Small intestine (tissue), 7 donors: ENCODE measurements at regions not wholly inside any gene's neighbourhood (a gene's known extent, or its start where the extent isn't known, plus 50 kb on each side); places are given as distances from the start of the nearest gene placed in this dataset.
A peak's percentile ranks its signal among the peaks of the same experiment; 100 is the strongest.
"Not testable (repeated sequence)": the region's sequence is repeated elsewhere in the genome, so short reads cannot be mapped to it uniquely, and the experiment has no call there.

Experiments
- DNase-seq, 2 donors: peaks; one replicate each; pipeline versions ENCODE4 v3.0.0 to v3.0.0-alpha.2; 2013
- FAIRE-seq: peaks from 2 replicates; lab custom pipeline; 2012; peaks lifted over from hg19 to GRCh38; lab: Jason Lieb, UNC
- H3K27ac ChIP-seq, 3 donors: one replicate each; pipeline ENCODE4 v1.5.1; 2013; ENCODE audit warnings: low read length in 2 of 3, mild to moderate bottlenecking in 2 of 3, control low read depth in 1 of 3, inconsistent platforms in 1 of 3, low read depth in 1 of 3, moderate library complexity in 1 of 3
- H3K27me3 ChIP-seq, 3 donors: one replicate each; pipeline ENCODE4 v1.6.1; 2013; ENCODE audit warnings: low read length in 3 of 3, inconsistent platforms in 1 of 3; ENCODE audit not compliant: control insufficient read depth in 3 of 3, insufficient read depth in 3 of 3
- H3K36me3 ChIP-seq, 3 donors: one replicate each; pipeline ENCODE4 v1.6.1; 2013; ENCODE audit warnings: low read length in 3 of 3, inconsistent platforms in 1 of 3, low read depth in 1 of 3, mild to moderate bottlenecking in 1 of 3, moderate library complexity in 1 of 3; ENCODE audit not compliant: control insufficient read depth in 3 of 3, insufficient read depth in 2 of 3
- H3K4me1 ChIP-seq, 3 donors: one replicate each; pipeline ENCODE4 v1.6.1; 2013; ENCODE audit warnings: low read length in 2 of 3, inconsistent platforms in 1 of 3, low read depth in 1 of 3, mild to moderate bottlenecking in 1 of 3, moderate library complexity in 1 of 3; ENCODE audit not compliant: control insufficient read depth in 3 of 3, insufficient read depth in 2 of 3
- H3K4me3 ChIP-seq, 3 donors: one replicate each; pipeline ENCODE4 v1.5.1; 2013; ENCODE audit warnings: low read length in 3 of 3, control low read depth in 1 of 3, inconsistent platforms in 1 of 3, low read depth in 1 of 3, mild to moderate bottlenecking in 1 of 3, moderate library complexity in 1 of 3
- H3K9me3 ChIP-seq, 2 donors: one replicate each; pipeline ENCODE4 v1.6.1; 2013; ENCODE audit warnings: low read depth in 1 of 2, low read length in 1 of 2; ENCODE audit not compliant: control insufficient read depth in 2 of 2, insufficient read depth in 1 of 2
- WGBS, 3 donors: extraction: QIAGEN DNeasy Blood & Tissue Kit; methylation state at CpG; one replicate each; pipeline ENCODE4 v1.1.7; 2013; 5-methylcytosine and 5-hydroxymethylcytosine counted together
- donor health status: healthy with polysubstance abuse.
- donor health status: control.
- donor health status: control.
- donor health status: Bipolar disorder and iron deficiency.
- donor health status: healthy.

DNA sequence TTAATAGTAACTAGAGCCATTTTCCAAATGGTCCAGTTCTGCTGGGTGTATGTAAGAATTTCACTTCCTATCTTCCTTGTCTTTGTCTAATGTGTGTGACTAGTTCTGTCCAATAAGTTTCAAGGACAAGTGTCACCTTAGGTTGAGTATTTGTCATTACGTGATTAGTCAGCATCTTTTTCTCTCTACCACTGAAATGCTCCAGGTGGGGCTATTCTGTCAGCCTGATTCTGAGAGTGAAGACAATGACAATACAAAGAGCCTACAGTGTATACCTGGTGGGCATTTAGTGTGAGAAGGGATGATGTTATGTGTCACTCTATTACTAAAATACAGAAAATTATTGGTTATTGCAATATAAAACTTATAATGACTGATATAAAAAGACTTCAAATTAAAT is 876.3 kb downstream of the C4orf33 start:
- 78 to 87% (median 86%) methylated on average over 1 of the region's 1 CpG for WGBS, 3 donors
- H3K36me3 ChIP-seq = no peaks in the 10 kb centered on the region
- FAIRE-seq = no peak

DNA sequence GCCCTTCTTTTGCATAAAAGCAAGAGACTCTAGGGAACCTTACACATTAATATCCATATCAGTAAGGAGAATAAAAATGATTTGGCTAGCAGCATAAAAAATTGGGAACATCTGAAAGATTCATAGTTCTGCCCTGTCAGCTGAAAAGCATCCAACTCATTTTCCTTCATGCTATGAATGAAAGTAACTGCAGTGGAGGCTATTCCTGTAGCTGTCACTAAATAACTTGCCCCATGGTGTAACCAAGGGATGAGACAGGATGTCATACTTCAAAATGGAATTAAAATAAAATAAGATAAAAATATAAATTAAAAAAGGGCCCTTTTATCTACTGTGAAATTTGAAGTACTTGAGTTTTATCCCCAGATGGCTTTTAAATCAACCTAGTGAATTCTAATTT is 878.8 kb downstream of the C4orf33 start:
- H3K4me3 ChIP-seq = no peak overlapping the region
- H3K4me1 ChIP-seq = no peaks in the 10 kb centered on the region
- no peak for DNase-seq
- H3K27ac ChIP-seq = no peak overlapping the region
- no peaks in the 10 kb centered on the region for H3K27me3 ChIP-seq
- no peak for FAIRE-seq
- no peaks in the 10 kb centered on the region for H3K36me3 ChIP-seq
- peaks cover 0 to 3% of the 10 kb centered on the region in 2 donors for H3K9me3 ChIP-seq

More for the DNA sequence above, 876.3 kb downstream of the C4orf33 start:
- Histone ChIP-seq H3K27me3 (no peaks in the 10 kb centered on the region), H3K9me3 (peaks cover 0 to 6% of the 10 kb centered on the region in 2 donors), H3K4me3 (no peak overlapping the region), H3K4me1 (no peaks in the 10 kb centered on the region), H3K27ac (no peak overlapping the region)
- peak in 1 of 2 donors; percentile 1 for DNase-seq

- no peaks in the 10 kb centered on the region for H3K4me1 ChIP-seq
- H3K36me3 ChIP-seq = no peaks in the 10 kb centered on the region
- 77 to 85% (median 78%) methylated on average over 4 of the region's 4 CpGs for WGBS, 3 donors
Observed at GRCh38 chr4:129978315-129978714, 882.4 kb downstream of the C4orf33 start.

DNA sequence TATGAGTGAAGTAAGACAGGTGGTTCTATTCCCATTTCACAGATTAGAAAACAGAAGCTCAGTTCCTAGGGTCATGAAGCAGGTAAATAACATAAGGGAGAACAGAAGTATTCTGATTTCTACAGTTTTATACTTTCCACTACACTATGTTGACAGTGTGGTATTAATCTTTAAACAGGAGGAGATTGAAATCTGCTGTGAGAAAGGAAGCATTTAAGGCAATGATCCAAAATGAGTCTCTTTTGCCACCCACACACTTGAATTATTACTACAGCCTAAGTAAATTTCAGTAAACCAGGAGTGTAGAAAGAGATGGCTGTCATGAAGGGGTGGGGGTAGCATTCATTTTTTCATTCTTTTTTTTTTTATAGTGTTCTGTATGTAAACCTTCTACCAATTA is 893.0 kb downstream of the C4orf33 start:
- H3K27ac ChIP-seq = no peak overlapping the region
- no peaks in the 10 kb centered on the region for H3K36me3 ChIP-seq
- H3K27me3 ChIP-seq = no peaks in the 10 kb centered on the region
- FAIRE-seq = no peak
- no peaks in the 10 kb centered on the region for H3K9me3 ChIP-seq
- no peak for DNase-seq
- H3K4me3 ChIP-seq = no peak overlapping the region
- H3K4me1 ChIP-seq = no peaks in the 10 kb centered on the region

More at GRCh38 chr4:129978315-129978714, 882.4 kb downstream of the C4orf33 start:
- Histone ChIP-seq H3K4me3 (no peak overlapping the region), H3K27me3 (no peaks in the 10 kb centered on the region), H3K9me3 (no peaks in the 10 kb centered on the region), H3K27ac (no peak overlapping the region)
- no peak for DNase-seq
- no peak for FAIRE-seq

GRCh38 chr4:129994715-129995114 is 898.8 kb downstream of the C4orf33 start:
- Histone ChIP-seq H3K4me1 (no peaks in the 10 kb centered on the region), H3K36me3 (no peaks in the 10 kb centered on the region), H3K27ac (no peak overlapping the region), H3K9me3 (no peaks in the 10 kb centered on the region), H3K4me3 (no peak overlapping the region), H3K27me3 (no peaks in the 10 kb centered on the region)
- DNase-seq (no peak), FAIRE-seq (no peak)
- 64 to 80% (median 70%) methylated on average over 4 of the region's 4 CpGs for WGBS, 3 donors

DNA sequence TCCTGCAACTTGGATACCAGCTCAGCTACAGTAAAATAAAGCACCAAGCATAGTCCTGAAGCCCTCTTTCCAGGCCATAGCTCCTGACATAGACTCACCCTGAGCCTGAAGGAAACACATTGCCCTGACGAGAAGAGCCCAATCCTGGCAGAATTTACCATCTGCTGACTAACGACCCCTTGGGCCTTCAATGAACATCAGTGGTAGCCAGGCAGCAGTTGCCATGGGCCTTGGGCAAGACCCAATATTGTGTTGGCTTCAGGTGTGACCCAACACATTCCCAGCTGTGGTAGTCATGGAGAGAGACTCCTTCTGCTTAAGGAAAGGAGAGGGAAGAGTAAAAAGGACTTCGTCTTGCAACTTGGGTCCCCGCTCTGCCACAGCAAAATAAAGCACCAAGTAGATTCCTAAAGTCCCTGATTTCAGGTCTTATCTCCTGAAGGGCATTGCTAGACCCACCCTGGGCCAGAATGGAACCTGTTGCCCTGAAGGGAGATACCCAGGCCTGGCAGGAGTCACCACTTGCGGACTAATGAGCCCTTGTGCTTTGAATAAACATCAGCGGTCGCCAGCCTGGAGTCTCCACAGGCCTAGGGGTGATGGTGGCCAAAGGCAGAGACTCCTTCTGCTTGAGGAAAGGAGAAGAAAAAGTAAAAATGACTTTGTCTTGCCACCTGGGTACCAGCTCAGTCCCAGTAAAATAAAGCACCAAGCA is 902.6 kb downstream of the C4orf33 start:
- no peaks in the 10 kb centered on the region for H3K36me3 ChIP-seq
- no peaks in the 10 kb centered on the region for H3K4me1 ChIP-seq
- H3K27me3 ChIP-seq = no peaks in the 10 kb centered on the region
- no peaks in the 10 kb centered on the region for H3K9me3 ChIP-seq
- no peak for FAIRE-seq
- no peak overlapping the region for H3K4me3 ChIP-seq
- H3K27ac ChIP-seq = no peak overlapping the region
- 75 to 90% (median 85%) methylated on average over 7 of the region's 7 CpGs for WGBS, 3 donors
- no peak for DNase-seq

GRCh38 chr4:129999156-129999555 is 903.2 kb downstream of the C4orf33 start:
- no peaks in the 10 kb centered on the region for H3K9me3 ChIP-seq
- no peak overlapping the region for H3K4me3 ChIP-seq
- FAIRE-seq (no peak), DNase-seq (no peak)
- no peaks in the 10 kb centered on the region for H3K36me3 ChIP-seq
- no peaks in the 10 kb centered on the region for H3K27me3 ChIP-seq
- H3K4me1 ChIP-seq = no peaks in the 10 kb centered on the region
- H3K27ac ChIP-seq = no peak overlapping the region

GRCh38 chr4:130008461-130008860 is 912.5 kb downstream of the C4orf33 start:
- H3K36me3 ChIP-seq = no peaks in the 10 kb centered on the region
- H3K4me1 ChIP-seq = no peaks in the 10 kb centered on the region
- FAIRE-seq (no peak), DNase-seq (no peak)
- no peak overlapping the region for H3K27ac ChIP-seq
- H3K9me3 ChIP-seq = no peaks in the 10 kb centered on the region
- no peak overlapping the region for H3K4me3 ChIP-seq
- no peaks in the 10 kb centered on the region for H3K27me3 ChIP-seq

DNA sequence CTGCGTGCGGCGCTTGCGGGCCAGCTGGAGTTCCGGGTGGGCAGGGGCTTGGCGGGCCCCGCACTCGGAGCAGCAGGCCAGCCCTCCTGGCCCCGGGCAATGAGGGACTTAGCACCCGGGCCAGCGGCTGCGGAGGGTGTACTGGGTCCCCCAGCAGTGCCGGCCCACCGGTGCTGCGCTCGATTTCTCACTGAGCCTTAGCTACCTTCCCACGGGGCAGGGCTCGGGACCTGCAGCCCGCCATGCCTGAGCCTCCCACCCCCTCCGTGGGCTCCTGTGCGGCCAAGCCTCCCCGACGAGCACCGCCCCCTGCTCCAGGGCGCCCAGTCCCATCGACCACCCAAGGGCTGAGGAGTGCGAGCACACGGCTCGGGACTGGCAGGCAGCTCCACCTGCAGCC is 916.9 kb downstream of the C4orf33 start:
- H3K4me1 ChIP-seq, FAIRE-seq, H3K36me3 ChIP-seq, H3K27ac ChIP-seq, DNase-seq, H3K27me3 ChIP-seq, H3K9me3 ChIP-seq, H3K4me3 ChIP-seq: not testable (repeated sequence)
- 96 to 99% (median 99%) methylated on average over 22 to 29 of the region's 29 CpGs for WGBS, 3 donors
